ENCODE measurements at regions not wholly inside any gene's neighbourhood (a gene's known extent, or its start where the extent isn't known, plus 50 kb on each side); places are given as distances from the start of the nearest gene placed in this dataset.

DNA sequence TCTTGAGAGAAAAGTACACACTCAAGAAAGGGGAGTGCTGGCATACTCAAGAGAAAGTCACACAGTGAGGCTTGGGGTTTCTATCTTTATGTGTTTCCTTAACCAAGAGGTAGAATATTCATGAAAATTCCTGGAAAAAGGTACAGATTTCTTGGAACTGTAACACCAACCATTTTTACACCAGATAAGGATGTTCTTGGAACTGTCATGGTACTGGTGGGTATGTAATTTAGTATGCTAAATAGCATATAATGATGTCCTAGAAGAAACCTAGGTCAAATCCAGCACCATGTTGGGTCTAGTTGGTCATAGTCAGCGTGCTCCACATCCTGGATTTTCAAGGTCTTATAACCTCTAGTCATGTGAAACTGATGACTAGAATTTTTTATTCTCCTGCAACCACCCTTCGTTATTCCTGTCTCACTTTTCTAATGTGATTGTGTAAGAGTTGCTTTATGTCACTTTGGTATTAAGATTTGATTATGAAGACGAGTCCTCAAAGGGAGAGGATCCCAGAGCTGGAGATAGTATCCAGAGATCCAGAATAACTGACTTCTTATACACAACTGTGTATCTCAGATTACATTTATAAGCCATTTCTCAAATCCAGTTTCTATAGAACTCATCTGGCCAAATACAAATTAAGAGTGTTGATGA is 510.1 kb downstream of the TMTC2 start:
- H3K36me3 ChIP-seq (ENCODE audit: control insufficient read depth in 4 of 4, insufficient read depth in 3 of 4, low read depth in 1 of 4, low read length in 3 of 4), result no peaks in the 10 kb centered on the region
- no peak overlapping the region for H3K27ac ChIP-seq (ENCODE audit: low read depth in 1 of 2, low read length in 2 of 2)
- WGBS, result 81% methylated on average over 3 of the region's 3 CpGs
- DNase-seq (ENCODE audit: low spot score), result no peak
- H3K27me3 ChIP-seq (ENCODE audit: control insufficient read depth in 4 of 4, insufficient read depth in 4 of 4, low read length in 3 of 4), result no peaks in the 10 kb centered on the region
- H3K9me3 ChIP-seq (ENCODE audit: control insufficient read depth in 4 of 4, low read length in 3 of 4), result peaks cover 0 to 5% (median 0%) of the 10 kb centered on the region in 4 donors
- H3K9ac ChIP-seq (ENCODE audit: low read depth in 1 of 2, low read length in 2 of 2), result no peak overlapping the region
- TF ChIP-seq HNF4A (conservative IDR thresholded peaks at IDR 0.05) (no peak), TAF1 (conservative IDR thresholded peaks at IDR 0.05) (no peak), FOXA1 (IDR thresholded peaks at IDR 0.05) (no peak), RXRA (IDR thresholded peaks at IDR 0.05) (no peak), HNF4G (IDR thresholded peaks at IDR 0.05) (no peak), ZBTB33 (IDR thresholded peaks at IDR 0.05) (no peak), SP1 (IDR thresholded peaks at IDR 0.05) (no peak)
- TF ChIP-seq, protein P1, sequence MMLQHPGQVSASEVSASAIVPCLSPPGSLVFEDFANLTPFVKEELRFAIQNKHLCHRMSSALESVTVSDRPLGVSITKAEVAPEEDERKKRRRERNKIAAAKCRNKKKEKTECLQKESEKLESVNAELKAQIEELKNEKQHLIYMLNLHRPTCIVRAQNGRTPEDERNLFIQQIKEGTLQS (IDR thresholded peaks at IDR 0.05), result no peak
- H3K4me1 ChIP-seq (ENCODE audit: control insufficient read depth in 4 of 4, insufficient read depth in 4 of 4, low read length in 3 of 4), result no peaks in the 10 kb centered on the region
- H3K4me3 ChIP-seq (ENCODE audit: low read depth in 1 of 3, low read length in 3 of 3), result no peak overlapping the region

- Histone ChIP-seq H3K4me1 (ENCODE audit: control insufficient read depth in 4 of 4, insufficient read depth in 4 of 4, low read length in 3 of 4) (no peaks in the 10 kb centered on the region), H3K27ac (ENCODE audit: low read depth in 1 of 2, low read length in 2 of 2) (no peak overlapping the region), H3K4me3 (ENCODE audit: low read depth in 1 of 3, low read length in 3 of 3) (no peak overlapping the region), H3K9ac (ENCODE audit: low read depth in 1 of 2, low read length in 2 of 2) (no peak overlapping the region), H3K27me3 (ENCODE audit: control insufficient read depth in 4 of 4, insufficient read depth in 4 of 4, low read length in 3 of 4) (peaks cover 0 to 4% (median 0%) of the 10 kb centered on the region in 4 donors), H3K36me3 (ENCODE audit: control insufficient read depth in 4 of 4, insufficient read depth in 3 of 4, low read depth in 1 of 4, low read length in 3 of 4) (no peaks in the 10 kb centered on the region), H3K9me3 (ENCODE audit: control insufficient read depth in 4 of 4, low read length in 3 of 4) (peaks cover 0 to 5% (median 0%) of the 10 kb centered on the region in 4 donors)
- DNase-seq (ENCODE audit: low spot score), result no peak
- no peak for TF ChIP-seq RAD21 (IDR thresholded peaks at IDR 0.05)
- TF ChIP-seq EGR1 (IDR thresholded peaks at IDR 0.05; ENCODE audit: low read depth in 2 of 2), result no peak
- TF ChIP-seq HNF4A (conservative IDR thresholded peaks at IDR 0.05), result no peak
- TF ChIP-seq YY1 (IDR thresholded peaks at IDR 0.05), result no peak
- WGBS, result 77% methylated on average over 8 of the region's 8 CpGs
Observed at GRCh38 chr12:83190631-83191390, 504.1 kb downstream of the TMTC2 start.

DNA sequence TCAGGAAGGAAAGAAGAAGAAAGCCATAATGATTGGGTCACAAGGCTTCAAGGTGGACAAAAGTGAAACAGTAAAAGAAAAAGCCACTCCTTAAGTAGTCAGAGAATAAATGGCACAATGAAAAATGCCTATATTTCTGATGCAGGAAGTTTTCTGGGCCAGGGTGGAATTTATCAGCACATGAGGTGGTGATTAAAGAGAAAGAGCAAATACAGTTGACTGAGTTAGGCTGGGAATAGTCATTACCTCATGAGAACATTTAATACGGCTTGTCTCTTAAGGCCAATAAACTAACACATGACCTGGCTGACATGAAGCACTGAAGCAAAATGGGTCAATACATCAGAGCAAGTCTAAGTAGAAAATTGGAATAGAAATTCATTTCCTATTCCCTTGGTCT is 499.7 kb downstream of the TMTC2 start:
- H3K4me1 ChIP-seq (ENCODE audit: control insufficient read depth in 4 of 4, insufficient read depth in 4 of 4, low read length in 3 of 4), result no peaks in the 10 kb centered on the region
- no peak overlapping the region for H3K9ac ChIP-seq (ENCODE audit: low read depth in 1 of 2, low read length in 2 of 2)
- H3K27ac ChIP-seq (ENCODE audit: low read depth in 1 of 2, low read length in 2 of 2), result no peak overlapping the region
- TF ChIP-seq, protein P2, sequence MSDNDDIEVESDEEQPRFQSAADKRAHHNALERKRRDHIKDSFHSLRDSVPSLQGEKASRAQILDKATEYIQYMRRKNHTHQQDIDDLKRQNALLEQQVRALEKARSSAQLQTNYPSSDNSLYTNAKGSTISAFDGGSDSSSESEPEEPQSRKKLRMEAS (IDR thresholded peaks at IDR 0.05), result no peak
- TF ChIP-seq NR2F2 (IDR thresholded peaks at IDR 0.05), result no peak
- no peak for TF ChIP-seq GABPA (IDR thresholded peaks at IDR 0.05 in 1 of 2, conservative IDR thresholded peaks at IDR 0.05 in 1 of 2)
- TF ChIP-seq FOXA1 (IDR thresholded peaks at IDR 0.05), result no peak
- TF ChIP-seq, protein P3, sequence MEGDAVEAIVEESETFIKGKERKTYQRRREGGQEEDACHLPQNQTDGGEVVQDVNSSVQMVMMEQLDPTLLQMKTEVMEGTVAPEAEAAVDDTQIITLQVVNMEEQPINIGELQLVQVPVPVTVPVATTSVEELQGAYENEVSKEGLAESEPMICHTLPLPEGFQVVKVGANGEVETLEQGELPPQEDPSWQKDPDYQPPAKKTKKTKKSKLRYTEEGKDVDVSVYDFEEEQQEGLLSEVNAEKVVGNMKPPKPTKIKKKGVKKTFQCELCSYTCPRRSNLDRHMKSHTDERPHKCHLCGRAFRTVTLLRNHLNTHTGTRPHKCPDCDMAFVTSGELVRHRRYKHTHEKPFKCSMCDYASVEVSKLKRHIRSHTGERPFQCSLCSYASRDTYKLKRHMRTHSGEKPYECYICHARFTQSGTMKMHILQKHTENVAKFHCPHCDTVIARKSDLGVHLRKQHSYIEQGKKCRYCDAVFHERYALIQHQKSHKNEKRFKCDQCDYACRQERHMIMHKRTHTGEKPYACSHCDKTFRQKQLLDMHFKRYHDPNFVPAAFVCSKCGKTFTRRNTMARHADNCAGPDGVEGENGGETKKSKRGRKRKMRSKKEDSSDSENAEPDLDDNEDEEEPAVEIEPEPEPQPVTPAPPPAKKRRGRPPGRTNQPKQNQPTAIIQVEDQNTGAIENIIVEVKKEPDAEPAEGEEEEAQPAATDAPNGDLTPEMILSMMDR (IDR thresholded peaks at IDR 0.05; ENCODE audit: low read depth, low read length, missing input control), result no peak
- no peak for TF ChIP-seq HNF4G (IDR thresholded peaks at IDR 0.05)
- peaks cover 0 to 4% (median 0%) of the 10 kb centered on the region in 4 donors for H3K27me3 ChIP-seq (ENCODE audit: control insufficient read depth in 4 of 4, insufficient read depth in 4 of 4, low read length in 3 of 4)
- no peak for DNase-seq (ENCODE audit: low spot score)
- no peaks in the 10 kb centered on the region for H3K36me3 ChIP-seq (ENCODE audit: control insufficient read depth in 4 of 4, insufficient read depth in 3 of 4, low read depth in 1 of 4, low read length in 3 of 4)
- WGBS, result 71% methylated on average over 1 of the region's 1 CpG
- no peak overlapping the region for H3K4me3 ChIP-seq (ENCODE audit: low read depth in 1 of 3, low read length in 3 of 3)
- no peaks in the 10 kb centered on the region for H3K9me3 ChIP-seq (ENCODE audit: control insufficient read depth in 4 of 4, low read length in 3 of 4)
